K562 (cell line): ENCODE measurements at regions not wholly inside any gene's neighbourhood (a gene's known extent, or its start where the extent isn't known, plus 50 kb on each side); places are given as distances from the start of the nearest gene placed in this dataset.

Experiments
- ATAC-seq: fragments of 200-7000 bp; cut with Tn5 transposase; 3 replicates; pipeline ENCODE4 v1.9.1; 2020; ENCODE audit warnings: moderate library complexity
- BruUV-seq: library from RNA; stranded (reverse); fragments of 400-500 nt; replicated peaks from 2 replicates; lab custom pipeline; 2021; lab: Mats Ljungman, UMichigan
- CTCF ChIA-PET: fragments of 300-600 bp; formaldehyde crosslinking; extraction: SDS; loops from one replicate; lab custom pipeline; 2021; ENCODE audit warnings: low intra/inter-chr PET ratio; lab: Yijun Ruan, JAX
- POLR2A ChIA-PET: fragments of 300-600, 350-650 bp; sonication (Branson Sonifier 250); formaldehyde crosslinking; extraction: SDS; loops from one replicate; lab custom pipeline; 2021; ENCODE audit warnings: antibody characterized with exemption, inconsistent platforms; lab: Yijun Ruan, JAX
- DNase-seq, 4 experiments: peaks; one replicate each; pipeline versions ENCODE4 v3.0.0 to v3.0.0-alpha.2; 2011 to 2018; ENCODE audit warnings: low spot score in 3 of 4, mixed read lengths in 3 of 4; ENCODE audit errors: extremely low read depth in 1 of 4
- FAIRE-seq: peaks from 2 replicates; lab custom pipeline; 2011; peaks lifted over from hg19 to GRCh38; lab: Jason Lieb, UNC
- H2AFZ ChIP-seq: 2 replicates; pipeline ENCODE4 v1.6.0; 2011; ENCODE audit warnings: low read depth, low read length, control low read depth, inconsistent platforms
- H3K27ac ChIP-seq: fragments of 200-600 bp; 3 replicates; pipeline ENCODE4 v1.8.0; 2011; ENCODE audit warnings: low read depth, mild to moderate bottlenecking, control low read depth, inconsistent platforms, low read length, moderate library complexity, mixed read lengths; ENCODE audit errors: extremely low read depth
- H3K27me3 ChIP-seq, 2 experiments: fragments of 300-600 bp in 1 of 2; 2 replicates in 1 of 2; 3 replicates in 1 of 2; pipeline versions ENCODE4 v1.6.0 to v1.8.0; 2011; ENCODE audit warnings: inconsistent platforms in 2 of 2, low read length in 2 of 2, mild to moderate bottlenecking in 1 of 2, mixed read lengths in 1 of 2, moderate library complexity in 1 of 2; ENCODE audit not compliant: control insufficient read depth in 2 of 2, insufficient read depth in 2 of 2
- H3K36me3 ChIP-seq: fragments of 300-600 bp; 3 replicates; pipeline ENCODE4 v1.8.0; 2011; ENCODE audit warnings: mild to moderate bottlenecking, low read length, inconsistent platforms; ENCODE audit not compliant: control insufficient read depth, insufficient read depth
- H3K4me1 ChIP-seq, 2 experiments: fragments of 200-600 bp in 1 of 2; replicated peaks in 1 of 2; 2 replicates in 1 of 2; 3 replicates in 1 of 2; pipeline versions ENCODE4 v1.5.1 to v1.8.0; 2011; ENCODE audit warnings: inconsistent platforms in 2 of 2, low read length in 2 of 2, mild to moderate bottlenecking in 1 of 2, mixed read lengths in 1 of 2, moderate library complexity in 1 of 2; ENCODE audit not compliant: control insufficient read depth in 2 of 2, insufficient read depth in 2 of 2
- H3K4me2 ChIP-seq: 2 replicates; pipeline ENCODE4 v1.6.1; 2011; ENCODE audit warnings: low read length, control low read depth, inconsistent platforms, mixed read lengths; ENCODE audit not compliant: insufficient read depth
- H3K4me3 ChIP-seq: fragments of 200-600 bp; sonication (generic), shearing (Covaris generic); 2 replicates; pipeline ENCODE4 v1.5.1; 2016; ENCODE audit warnings: control low read depth, inconsistent platforms
- H3K79me2 ChIP-seq: fragments of 200-600 bp; 3 replicates; pipeline ENCODE4 v1.8.0; 2011; ENCODE audit warnings: low read length, inconsistent platforms; ENCODE audit not compliant: control insufficient read depth, insufficient read depth
- H3K9ac ChIP-seq, 2 experiments: 2 replicates each; pipeline versions ENCODE4 v1.6.0 to v1.6.1; 2011; ENCODE audit warnings: low read depth in 2 of 2, low read length in 2 of 2, control low read depth in 1 of 2, inconsistent platforms in 1 of 2, mild to moderate bottlenecking in 1 of 2, mixed read lengths in 1 of 2; ENCODE audit not compliant: insufficient read depth in 1 of 2
- H3K9me1 ChIP-seq: one replicate; pipeline ENCODE4 v1.6.0; 2011; ENCODE audit warnings: inconsistent platforms, mild to moderate bottlenecking, low read length, moderate library complexity; ENCODE audit not compliant: control insufficient read depth, insufficient read depth
- H3K9me3 ChIP-seq: replicated peaks from 2 replicates; pipeline ENCODE4 v1.5.1; 2011; ENCODE audit warnings: low read depth, low read length, inconsistent platforms; ENCODE audit not compliant: control insufficient read depth, insufficient read depth
- H4K20me1 ChIP-seq: replicated peaks from 2 replicates; pipeline ENCODE4 v1.6.1; 2011; ENCODE audit warnings: low read length, inconsistent platforms, mixed read lengths; ENCODE audit not compliant: control insufficient read depth, insufficient read depth
- BCL6 ChIP-seq: fragments of 250-450 bp; sonication (Bioruptor Pico); IDR thresholded peaks from 2 replicates; pipeline ENCODE4 v1.4.0; 2020
- CREB5 ChIP-seq: fragments of 250-450 bp; sonication (Bioruptor Pico); IDR thresholded peaks from 2 replicates; pipeline ENCODE4 v1.5.0; 2020; ENCODE audit warnings: mild to moderate bottlenecking
- HCFC1 ChIP-seq: IDR thresholded peaks from 2 replicates; pipeline ENCODE4 v1.6.1; 2012; ENCODE audit warnings: low read depth, low read length, improper control_type of control experiment
- HMBOX1 ChIP-seq: sonication (generic); IDR thresholded peaks from 2 replicates; pipeline ENCODE4 v1.6.1; 2016
- KDM1A ChIP-seq, 2 experiments: fragments of 450-650 bp; IDR thresholded peaks; 2 replicates each; pipeline ENCODE4 v1.6.1; 2016; ENCODE audit warnings: mild to moderate bottlenecking in 2 of 2
- MAX ChIP-seq: sonication (generic); formaldehyde crosslinking; IDR thresholded peaks from 2 replicates; pipeline ENCODE4 v1.9.0; 2022; ENCODE audit warnings: mild to moderate bottlenecking, missing genetic modification reagents
- NELFE ChIP-seq: IDR thresholded peaks from 2 replicates; pipeline ENCODE4 v1.6.1; 2011; ENCODE audit warnings: mild to moderate bottlenecking; ENCODE audit not compliant: insufficient read depth, insufficient read length
- PHF8 ChIP-seq: fragments of 200-600 bp; sonication (generic); IDR thresholded peaks from 2 replicates; pipeline ENCODE4 v1.6.1; 2012; ENCODE audit warnings: mixed run types, mild to moderate bottlenecking, inconsistent platforms, low read length, moderate library complexity, borderline replicate concordance
- PML ChIP-seq: IDR thresholded peaks from 2 replicates; pipeline ENCODE4 v1.6.1; 2012; ENCODE audit warnings: low read length, inconsistent platforms
- SMARCE1 ChIP-seq: fragments of 450-650 bp; IDR thresholded peaks from 2 replicates; pipeline ENCODE4 v1.7.1; 2016; ENCODE audit warnings: mild to moderate bottlenecking
- TCF3 ChIP-seq: sonication (generic); formaldehyde crosslinking; IDR thresholded peaks from 2 replicates; pipeline ENCODE4 v1.4.0; 2020; ENCODE audit warnings: mild to moderate bottlenecking, missing genetic modification reagents
- TGIF2 ChIP-seq: sonication (generic); formaldehyde crosslinking; IDR thresholded peaks from 2 replicates; pipeline ENCODE4 v1.8.1; 2022; ENCODE audit warnings: mild to moderate bottlenecking, missing genetic modification reagents, moderate library complexity
- ZBED1 ChIP-seq: IDR thresholded peaks from 2 replicates; pipeline ENCODE4 v1.6.1; 2014
- ZFX ChIP-seq: sonication (generic); formaldehyde crosslinking; IDR thresholded peaks from 2 replicates; pipeline ENCODE4 v1.8.0; 2022; ENCODE audit warnings: mild to moderate bottlenecking, missing genetic modification reagents, moderate library complexity
- ZNF639 ChIP-seq, 2 experiments: fragments of 200-800 bp in 1 of 2; sonication (Bioruptor generic) in 1 of 2; sonication (generic) in 1 of 2; formaldehyde crosslinking in 1 of 2; IDR thresholded peaks in 1 of 2; conservative IDR thresholded peaks in 1 of 2; 2 replicates each; pipeline versions ENCODE4 v1.5.0 to v1.6.1; 2016 to 2020; ENCODE audit warnings: missing compliant biosample characterization in 1 of 2, missing genetic modification characterization in 1 of 2, missing genetic modification reagents in 1 of 2
- ZNF79 ChIP-seq: fragments of 250-450 bp; sonication (Bioruptor Pico); IDR thresholded peaks from 2 replicates; pipeline ENCODE4 v1.4.0; 2020; ENCODE audit warnings: low read depth, mild to moderate bottlenecking, moderate library complexity
- WGBS: fragments of 100-300 bp; shearing (Covaris generic); methylation state at CpG from one replicate; pipeline ENCODE4 v1.1.6; 2016; ENCODE audit warnings: low coverage, mixed read lengths; ENCODE audit not compliant: insufficient coverage; ENCODE audit errors: missing lambda C conversion rate; 5-methylcytosine and 5-hydroxymethylcytosine counted together
- in situ Hi-C: fragments of 300-500 bp; cut with MboI; formaldehyde crosslinking; loops from 4 replicates; pipeline ENCODE4 v1.15.0; 2018; ENCODE audit warnings: inconsistent platforms, mixed read lengths
- intact Hi-C: fragments of 100-400 bp; cut with micrococcal nuclease; formaldehyde crosslinking; loops from 2 replicates; pipeline ENCODE4 v1.14.2; 2022

DNA sequence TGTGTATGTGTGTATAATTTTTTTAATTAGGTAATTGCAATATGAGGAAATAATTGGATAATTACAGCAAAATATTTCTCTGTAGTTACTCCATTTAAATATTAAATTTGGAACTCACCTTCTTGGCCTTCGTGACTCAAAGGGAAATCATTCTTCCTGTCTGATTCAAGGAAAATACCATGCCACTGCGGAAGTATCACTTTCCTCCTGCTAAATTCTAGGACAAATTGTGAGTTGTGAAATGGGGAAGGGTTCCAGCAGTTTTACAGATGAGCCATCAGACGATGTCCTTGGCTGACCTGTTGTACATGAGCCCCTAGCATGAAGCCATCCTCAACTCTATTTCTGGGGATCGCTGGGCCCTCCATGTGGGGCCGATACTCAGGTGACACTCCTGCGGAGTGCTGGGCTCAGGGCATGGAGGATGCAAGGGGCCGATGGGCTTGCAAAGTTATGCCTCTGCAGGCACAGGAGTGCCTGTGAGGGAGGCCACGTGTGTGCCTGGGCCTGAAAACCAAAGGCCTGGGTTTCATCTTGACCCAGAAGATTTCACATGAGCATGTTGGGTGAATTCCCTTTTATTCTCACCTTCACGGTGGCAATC, 179.6 kb upstream of the TCERG1L start (continued):
- TF ChIP-seq ZNF639 (CRISPR knock-in tag; conservative IDR thresholded peaks at IDR 0.05 in 1 of 2, IDR thresholded peaks at IDR 0.05 in 1 of 2) = no peak
- no peak for TF ChIP-seq HCFC1
- no peak for TF ChIP-seq MAX (CRISPR knock-in tag)
- no peak for TF ChIP-seq TGIF2
- TF ChIP-seq TCF3 (CRISPR knock-in tag) = no peak

DNA sequence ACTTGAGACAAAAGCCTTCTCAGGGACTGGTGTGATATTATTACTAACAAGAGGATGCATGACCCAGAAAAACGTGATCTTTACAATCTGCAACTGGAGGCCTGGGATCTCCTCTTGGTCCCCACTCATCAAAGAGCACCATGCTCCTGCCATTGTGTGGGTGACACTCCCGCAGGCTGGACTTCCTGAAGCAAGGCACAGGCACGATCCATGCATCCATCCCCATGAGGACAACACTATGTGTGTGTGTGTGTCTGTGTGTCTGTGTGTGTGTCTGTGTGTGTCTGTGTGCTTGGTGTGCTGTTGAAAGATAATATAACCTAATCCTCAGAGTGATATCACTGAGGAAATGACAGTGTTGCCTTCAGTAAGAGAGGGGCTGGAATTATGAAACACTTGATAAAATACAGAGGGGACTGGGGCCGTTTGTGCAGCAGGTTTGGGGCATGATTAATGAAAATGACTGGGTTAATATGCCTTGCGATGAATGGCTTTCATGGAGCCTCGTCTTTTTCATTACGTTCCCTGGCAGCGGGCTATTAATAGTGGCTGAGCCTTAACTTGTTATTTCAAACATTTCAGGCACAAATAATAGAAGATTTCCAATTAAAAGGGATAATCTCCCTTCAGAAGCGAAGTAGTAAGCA, 180.8 kb upstream of the TCERG1L start:
- Histone ChIP-seq H3K9ac (no peak overlapping the region), H3K4me2 (no peak overlapping the region), H3K27me3 (no peaks in the 10 kb centered on the region), H3K9me3 (no peaks in the 10 kb centered on the region), H2AFZ (no peak overlapping the region), H4K20me1 (no peaks in the 10 kb centered on the region), H3K27ac (no peak overlapping the region), H3K4me1 (no peaks in the 10 kb centered on the region), H3K4me3 (no peak overlapping the region), H3K79me2 (no peaks in the 10 kb centered on the region), H3K9me1 (no peaks in the 10 kb centered on the region), H3K36me3 (no peaks in the 10 kb centered on the region)
- CTCF ChIA-PET = no interaction called here
- no peak for FAIRE-seq
- POLR2A ChIA-PET = no interaction called here
- no TSS peak for BruUV-seq
- intact Hi-C loops (no loop called here), in situ Hi-C loops (no loop called here)
- no peak for DNase-seq
- no peak for ATAC-seq
- WGBS = 1% methylated on average over 9 of the region's 9 CpGs
- TF ChIP-seq PML (no peak), NELFE (no peak), PHF8 (no peak), BCL6 (no peak), CREB5 (CRISPR knock-in tag) (no peak), HMBOX1 (no peak), ZFX (CRISPR knock-in tag) (no peak), ZBED1 (no peak), SMARCE1 (no peak), KDM1A (IDR thresholded peaks at IDR 0.05) (no peak), ZNF79 (CRISPR knock-in tag) (no peak)
